PC-3 (cell line): ENCODE measurements at regions not wholly inside any gene's neighbourhood (a gene's known extent, or its start where the extent isn't known, plus 50 kb on each side); places are given as distances from the start of the nearest gene placed in this dataset.

Experiments used
- ATAC-seq: fragments of 200-7000 bp; cut with Tn5 transposase; 2 replicates; pipeline ENCODE4 v1.9.1; 2020; ENCODE audit warnings: mild to moderate bottlenecking, moderate library complexity
- BruUV-seq: library from RNA; stranded (reverse); fragments of 400-500 nt; replicated peaks from 2 replicates; lab custom pipeline; 2021; lab: Mats Ljungman, UMichigan
- CTCF ChIA-PET: fragments of 300-600 bp; sonication (Branson Sonifier 250); formaldehyde crosslinking; loops from one replicate; lab custom pipeline; 2022; ENCODE audit warnings: antibody characterized with exemption; lab: Charles Lee
- POLR2A ChIA-PET: fragments of 300-600 bp; sonication (Branson Sonifier 250); formaldehyde crosslinking; loops from one replicate; lab custom pipeline; 2022; ENCODE audit warnings: antibody characterized with exemption; ENCODE audit not compliant: unreplicated experiment; lab: Charles Lee
- DNase-seq: peaks from one replicate; pipeline ENCODE4 v3.0.0-alpha.2; 2015
- H2AFZ ChIP-seq: fragments of 300-600 bp; sonication (generic); 2 replicates; pipeline ENCODE4 v1.6.0; 2016; ENCODE audit warnings: antibody characterized with exemption, low read length
- H3F3A ChIP-seq: fragments of 300-600 bp; sonication (generic); one replicate; pipeline ENCODE4 v1.6.0; 2017; ENCODE audit warnings: antibody characterized with exemption, low read length, control low read depth, mild to moderate bottlenecking; ENCODE audit not compliant: unreplicated experiment
- H3K27ac ChIP-seq: fragments of 300-600 bp; sonication (generic); 2 replicates; pipeline ENCODE4 v1.5.1; 2016; ENCODE audit warnings: mild to moderate bottlenecking, low read length
- H3K27me3 ChIP-seq: fragments of 300-600 bp; sonication (generic); 2 replicates; pipeline ENCODE4 v1.6.1; 2016; ENCODE audit warnings: low read length, mixed read lengths
- H3K36me3 ChIP-seq: fragments of 300-600 bp; sonication (generic); 2 replicates; pipeline ENCODE4 v1.6.1; 2016; ENCODE audit warnings: low read depth, mixed run types, low read length, mixed read lengths
- H3K4me1 ChIP-seq: fragments of 300-600 bp; sonication (generic); 2 replicates; pipeline ENCODE4 v1.5.1; 2016; ENCODE audit warnings: low read length; ENCODE audit not compliant: insufficient read depth
- H3K4me2 ChIP-seq: fragments of 300-600 bp; sonication (generic); 2 replicates; pipeline ENCODE4 v1.6.0; 2016; ENCODE audit warnings: low read length
- H3K4me3 ChIP-seq: fragments of 300-600 bp; sonication (generic); 2 replicates; pipeline ENCODE4 v1.5.1; 2016; ENCODE audit warnings: mild to moderate bottlenecking, low read length, mixed read lengths
- H3K79me2 ChIP-seq: fragments of 300-600 bp; sonication (generic); 2 replicates; pipeline ENCODE4 v1.6.1; 2017; ENCODE audit warnings: low read length, mixed read lengths
- H3K9ac ChIP-seq: fragments of 300-600 bp; sonication (generic); 2 replicates; pipeline ENCODE4 v1.6.0; 2016; ENCODE audit warnings: mild to moderate bottlenecking, low read length
- H3K9me2 ChIP-seq: fragments of 300-600 bp; sonication (generic); replicated peaks from 2 replicates; pipeline ENCODE4 v1.6.1; 2016; ENCODE audit warnings: mixed run types, low read length, mixed read lengths
- H3K9me3 ChIP-seq: fragments of 300-600 bp; sonication (generic); 2 replicates; pipeline ENCODE4 v1.6.1; 2016; ENCODE audit warnings: low read length, mixed read lengths
- H4K20me1 ChIP-seq: fragments of 300-600 bp; sonication (generic); 2 replicates; pipeline ENCODE4 v1.6.1; 2016; ENCODE audit warnings: low read length, mixed read lengths
- CTCF ChIP-seq: fragments of 300-600 bp; sonication (generic); conservative IDR thresholded peaks from 2 replicates; pipeline ENCODE4 v1.5.1; 2017; ENCODE audit warnings: antibody characterized with exemption, low read depth, mild to moderate bottlenecking, low read length
- EZH2 ChIP-seq: fragments of 300-600 bp; sonication (generic); IDR thresholded peaks from one replicate; pipeline ENCODE4 v1.6.1; 2017; ENCODE audit warnings: antibody characterized with exemption, mild to moderate bottlenecking, low read length; ENCODE audit not compliant: unreplicated experiment
- EZH2phosphoT487 ChIP-seq: fragments of 300-600 bp; sonication (generic); IDR thresholded peaks from 2 replicates; pipeline ENCODE4 v1.6.1; 2018; ENCODE audit warnings: mild to moderate bottlenecking, antibody characterized with exemption, low read length, borderline replicate concordance
- intact Hi-C: fragments of 100-400 bp; cut with micrococcal nuclease; formaldehyde crosslinking; loops from 2 replicates; pipeline ENCODE4 v1.9.0; 2023

- DNase-seq (no peak), ATAC-seq (no peak)
- Histone ChIP-seq H3F3A (no peaks in the 10 kb centered on the region), H3K36me3 (no peaks in the 10 kb centered on the region), H3K4me3 (no peak overlapping the region), H3K9me3 (no peaks in the 10 kb centered on the region), H3K9ac (no peak overlapping the region), H4K20me1 (no peaks in the 10 kb centered on the region), H3K4me2 (no peak overlapping the region), H3K4me1 (0 out of 2 replicates have a peak, but pooled peaks cover 3% of the 10 kb centered on the region), H3K79me2 (no peaks in the 10 kb centered on the region), H3K27me3 (no peaks in the 10 kb centered on the region), H3K27ac (no peak overlapping the region), H3K9me2 (no peaks in the 10 kb centered on the region), H2AFZ (no peak overlapping the region)
- intact Hi-C loops = no loop called here
- no peak for TF ChIP-seq CTCF
- TF ChIP-seq EZH2 = no peak
- TF ChIP-seq EZH2phosphoT487 = no peak
- BruUV-seq = no TSS peak
- CTCF ChIA-PET = no interaction called here
- POLR2A ChIA-PET = no interaction called here
Measured at GRCh38 chr21:35641271-35642016, 418.9 kb downstream of the SETD4 start.

GRCh38 chr21:35637431-35637830, 422.9 kb downstream of the SETD4 start:
- Histone ChIP-seq H4K20me1 (no peaks in the 10 kb centered on the region), H3K4me3 (no peak overlapping the region), H3F3A (no peaks in the 10 kb centered on the region), H3K9ac (no peak overlapping the region), H3K79me2 (no peaks in the 10 kb centered on the region), H3K4me2 (no peak overlapping the region), H2AFZ (0 out of 2 replicates have a peak overlapping the region, but pooled peaks have one; percentile 6), H3K4me1 (peaks cover 19% of the 10 kb centered on the region), H3K27me3 (no peaks in the 10 kb centered on the region), H3K9me2 (no peaks in the 10 kb centered on the region), H3K9me3 (no peaks in the 10 kb centered on the region), H3K27ac (no peak overlapping the region), H3K36me3 (no peaks in the 10 kb centered on the region)
- BruUV-seq = no TSS peak
- DNase-seq (peak; percentile 73), ATAC-seq (peak; percentile 56)
- ChIA-PET POLR2A (no interaction called here), CTCF (no interaction called here)
- intact Hi-C loops = no loop called here
- TF ChIP-seq EZH2phosphoT487 (no peak), EZH2 (no peak), CTCF (no peak)

- Histone ChIP-seq H4K20me1 (no peaks in the 10 kb centered on the region), H3K79me2 (no peaks in the 10 kb centered on the region), H3K27ac (no peak overlapping the region), H2AFZ (no peak overlapping the region), H3K9me2 (no peaks in the 10 kb centered on the region), H3K27me3 (no peaks in the 10 kb centered on the region), H3K9ac (no peak overlapping the region), H3K4me2 (no peak overlapping the region), H3K9me3 (no peaks in the 10 kb centered on the region), H3K36me3 (no peaks in the 10 kb centered on the region), H3K4me1 (peaks cover 19% of the 10 kb centered on the region), H3F3A (no peaks in the 10 kb centered on the region), H3K4me3 (no peak overlapping the region)
- ATAC-seq (no peak), DNase-seq (no peak)
- POLR2A ChIA-PET = no interaction called here
- intact Hi-C loops = no loop called here
- TF ChIP-seq CTCF = no peak
- no peak for TF ChIP-seq EZH2
- no peak for TF ChIP-seq EZH2phosphoT487
- no TSS peak for BruUV-seq
- CTCF ChIA-PET = no interaction called here
Measured at GRCh38 chr21:35635994-35636393, 424.3 kb downstream of the SETD4 start.
